Large intestine (tissue), 3 donors: ENCODE measurements at regions not wholly inside any gene's neighbourhood (a gene's known extent, or its start where the extent isn't known, plus 50 kb on each side); places are given as distances from the start of the nearest gene placed in this dataset.

Experiments used
- DNase-seq, 2 donors: peaks; one replicate each; pipeline versions ENCODE4 v3.0.0 to v3.0.0-alpha.2; 2013
- H3K27ac ChIP-seq: one replicate; pipeline ENCODE4 v1.5.1; 2013; ENCODE audit warnings: low read length
- H3K27me3 ChIP-seq: 2 replicates; pipeline ENCODE4 v1.6.1; 2013; ENCODE audit warnings: low read length; ENCODE audit not compliant: control insufficient read depth, insufficient read depth
- H3K36me3 ChIP-seq: 2 replicates; pipeline ENCODE4 v1.6.1; 2013; ENCODE audit warnings: low read length; ENCODE audit not compliant: control insufficient read depth, insufficient read depth
- H3K4me1 ChIP-seq: one replicate; pipeline ENCODE4 v1.6.1; 2013; ENCODE audit warnings: low read length; ENCODE audit not compliant: control insufficient read depth, insufficient read depth
- H3K4me3 ChIP-seq: one replicate; pipeline ENCODE4 v1.5.1; 2013; ENCODE audit warnings: low read length
- H3K9me3 ChIP-seq: one replicate; pipeline ENCODE4 v1.6.1; 2013; ENCODE audit warnings: mild to moderate bottlenecking, low read depth, low read length, moderate library complexity; ENCODE audit not compliant: control insufficient read depth
- WGBS: methylation state at CpG from one replicate; pipeline ENCODE4 v1.1.5; 2013; ENCODE audit warnings: low lambda C conversion rate; ENCODE audit not compliant: insufficient coverage; 5-methylcytosine and 5-hydroxymethylcytosine counted together

DNA sequence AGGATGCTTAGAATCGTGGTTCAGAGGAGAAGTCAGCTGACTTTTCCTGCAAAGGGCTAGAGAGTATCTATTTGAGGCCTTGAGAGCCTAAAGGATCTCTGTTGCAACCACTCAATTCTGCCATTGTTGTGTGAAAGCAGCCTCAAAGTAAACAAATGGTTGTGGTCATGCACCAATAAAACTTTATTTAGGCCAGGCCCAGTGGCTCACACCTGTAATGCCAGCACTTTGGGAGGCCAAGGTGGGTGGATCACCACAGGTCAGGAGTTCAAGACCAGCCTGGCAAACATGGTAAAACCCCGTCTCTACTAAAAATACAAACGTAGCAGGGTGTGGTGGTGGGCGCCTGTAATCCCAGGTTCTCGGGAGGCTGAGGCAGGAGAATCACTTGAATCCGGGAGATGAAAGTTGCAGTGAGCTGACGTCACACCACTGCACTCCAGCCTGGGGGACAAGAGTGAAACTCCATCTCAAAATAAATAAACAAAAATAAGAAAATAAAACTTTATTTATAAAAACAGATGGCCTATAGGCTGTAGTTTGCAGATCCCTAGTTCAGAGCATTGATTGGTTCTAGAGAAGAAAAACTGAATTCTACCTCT, 135.9 kb upstream of the KLF4 start:
- H3K27me3 ChIP-seq = no peaks in the 10 kb centered on the region

DNA sequence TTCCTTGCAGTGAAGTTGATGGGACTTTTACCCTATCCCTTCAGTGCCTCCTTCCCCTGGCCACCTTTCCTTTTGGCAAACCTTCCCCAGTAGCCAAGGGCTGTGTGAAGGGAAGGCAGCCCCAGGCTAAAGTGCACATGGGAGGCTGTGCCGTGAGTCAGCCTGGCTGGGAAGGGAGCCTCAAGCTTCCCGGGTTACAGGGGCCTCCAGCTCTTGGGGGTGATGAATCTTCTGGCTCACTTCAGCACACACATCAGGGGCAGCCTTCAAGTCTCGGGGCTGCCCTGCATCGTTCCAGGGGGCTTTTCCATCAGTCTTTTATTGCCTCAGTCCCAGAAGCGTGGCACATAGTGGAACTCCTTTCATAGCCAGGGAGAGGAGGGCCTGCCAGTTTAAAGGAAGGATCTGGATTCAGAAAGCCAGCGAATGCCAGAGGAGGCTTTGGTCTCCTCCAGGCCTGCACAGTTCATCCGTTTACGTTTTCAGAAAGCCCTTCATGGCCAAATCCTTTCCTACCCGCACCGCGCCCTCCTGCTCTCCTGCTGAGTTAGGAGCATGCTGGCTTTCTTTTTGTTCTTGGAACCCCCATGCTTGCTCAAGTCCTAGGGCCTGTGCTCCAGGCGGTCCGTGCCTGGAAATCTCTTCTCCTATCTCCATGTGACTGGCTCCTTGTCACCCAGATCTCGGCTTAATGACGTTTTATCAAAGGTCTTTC, 134.8 kb upstream of the KLF4 start:
- WGBS = no CpG with 5 or more reads among the region's 15 CpGs
- no peak overlapping the region for H3K4me3 ChIP-seq
- H3K27me3 ChIP-seq = no peaks in the 10 kb centered on the region
- peaks cover 15% of the 10 kb centered on the region for H3K4me1 ChIP-seq
- no peak overlapping the region for H3K27ac ChIP-seq
- no peaks in the 10 kb centered on the region for H3K36me3 ChIP-seq
- DNase-seq = no peak
- peaks cover 6% of the 10 kb centered on the region for H3K9me3 ChIP-seq

More for the DNA sequence above, 135.9 kb upstream of the KLF4 start:
- no peak for DNase-seq
- Histone ChIP-seq H3K4me1 (peaks cover 10% of the 10 kb centered on the region), H3K4me3 (no peak overlapping the region), H3K27ac (no peak overlapping the region), H3K36me3 (no peaks in the 10 kb centered on the region), H3K9me3 (peaks cover 6% of the 10 kb centered on the region)
- 100% methylated on average over 1 of the region's 7 CpGs for WGBS

DNA sequence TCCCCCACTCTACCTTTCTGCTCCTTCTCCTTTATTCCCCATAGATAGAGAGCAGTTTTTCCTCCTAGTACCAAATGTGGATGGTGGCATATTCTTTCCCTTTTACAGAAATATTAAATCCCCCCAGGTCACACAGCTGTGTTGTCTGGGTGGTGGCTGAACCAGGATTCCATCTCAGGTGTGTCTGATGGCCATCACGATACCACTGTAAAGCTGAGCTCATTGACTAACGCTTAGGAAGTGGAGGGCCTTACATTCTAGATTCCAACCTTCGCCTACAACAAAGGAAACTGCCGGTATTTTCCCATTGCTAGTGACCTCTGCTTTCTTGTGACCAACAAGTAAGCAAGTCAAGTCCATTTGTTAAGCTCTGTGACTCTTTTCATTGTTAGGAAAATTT, 131.9 kb upstream of the KLF4 start:
- DNase-seq = no peak
- Histone ChIP-seq H3K27ac (peak overlapping the region; percentile 24), H3K9me3 (peaks cover 6% of the 10 kb centered on the region), H3K4me1 (peaks cover 19% of the 10 kb centered on the region), H3K36me3 (no peaks in the 10 kb centered on the region), H3K4me3 (no peak overlapping the region), H3K27me3 (no peaks in the 10 kb centered on the region)
- WGBS = no CpG with 5 or more reads among the region's 4 CpGs

DNA sequence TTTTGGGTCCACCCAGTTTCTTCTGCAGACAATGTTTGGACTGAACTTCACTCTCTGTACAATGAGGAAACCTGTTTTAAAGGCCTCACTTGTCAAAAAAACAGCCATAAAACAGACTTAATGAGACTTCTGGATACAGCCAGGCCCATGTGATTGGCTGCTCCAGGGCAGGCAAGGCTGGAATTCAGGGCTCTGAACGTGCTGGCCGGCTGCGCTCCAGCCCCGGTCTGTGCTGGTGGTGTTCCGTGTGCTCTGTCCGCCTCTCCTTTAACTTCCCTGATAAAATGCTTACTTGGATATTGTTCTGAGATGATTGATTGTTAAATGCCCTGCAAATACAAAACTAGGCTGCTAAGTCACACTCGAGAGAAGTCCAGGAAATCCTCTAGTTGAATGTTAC, 131.2 kb upstream of the KLF4 start:
- Histone ChIP-seq H3K4me3 (no peak overlapping the region), H3K4me1 (peaks cover 25% of the 10 kb centered on the region), H3K27me3 (no peaks in the 10 kb centered on the region), H3K9me3 (peaks cover 6% of the 10 kb centered on the region), H3K36me3 (no peaks in the 10 kb centered on the region), H3K27ac (peak overlapping the region; percentile 24)
- peak in 1 of 2 donors; percentile 68 for DNase-seq
- no CpG with 5 or more reads among the region's 7 CpGs for WGBS

DNA sequence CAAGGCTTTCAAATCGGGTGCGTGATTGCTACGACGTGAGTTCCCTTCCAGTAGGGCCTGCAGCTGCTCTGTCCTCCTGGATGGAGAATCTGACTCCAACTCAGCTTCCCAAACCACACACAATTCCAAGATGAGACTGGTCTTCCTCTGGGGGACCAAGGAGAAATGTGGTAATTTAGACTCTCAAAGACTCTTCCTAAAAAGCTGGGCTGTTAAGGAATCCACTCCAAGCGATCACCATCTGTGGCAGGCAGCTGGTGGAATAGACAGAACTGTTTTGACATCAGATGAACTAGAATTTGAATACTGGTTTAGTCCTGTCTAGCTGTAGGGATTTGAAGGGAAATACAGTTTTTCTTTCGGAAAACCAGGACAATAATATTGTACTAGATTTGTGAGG, 130.7 kb upstream of the KLF4 start:
- H3K36me3 ChIP-seq = no peaks in the 10 kb centered on the region
- peaks cover 6% of the 10 kb centered on the region for H3K9me3 ChIP-seq
- H3K4me3 ChIP-seq = no peak overlapping the region
- no peaks in the 10 kb centered on the region for H3K27me3 ChIP-seq
- peaks cover 31% of the 10 kb centered on the region for H3K4me1 ChIP-seq
- 100% methylated on average over 1 of the region's 6 CpGs for WGBS
- no peak for DNase-seq
- peak overlapping the region; percentile 24 for H3K27ac ChIP-seq

DNA sequence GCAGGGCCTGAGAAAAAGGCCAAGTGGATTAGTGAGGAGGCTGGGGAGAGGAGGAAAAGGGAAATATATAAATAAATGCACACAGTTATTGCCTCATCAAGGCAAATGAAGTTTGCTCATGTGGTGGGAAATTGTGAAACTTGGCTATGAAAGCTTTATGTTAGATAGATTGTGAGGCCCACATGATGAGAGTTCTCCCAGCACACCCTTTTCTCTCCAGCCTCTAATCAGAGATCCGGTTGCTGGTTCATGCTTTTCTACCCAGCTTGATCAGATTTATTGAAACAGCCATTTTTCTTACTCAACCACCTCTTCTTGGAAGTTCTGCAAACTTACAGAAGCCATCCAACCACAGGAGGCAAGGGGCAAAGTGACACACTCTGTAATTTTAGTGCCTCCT, 125.8 kb upstream of the KLF4 start:
- WGBS = no CpG with 5 or more reads among the region's 1 CpG
- no peak overlapping the region for H3K4me3 ChIP-seq
- no peaks in the 10 kb centered on the region for H3K27me3 ChIP-seq
- no peaks in the 10 kb centered on the region for H3K36me3 ChIP-seq
- peak overlapping the region; percentile 89 for H3K27ac ChIP-seq
- H3K9me3 ChIP-seq = no peaks in the 10 kb centered on the region
- peak; percentile 78 to 91 for DNase-seq
- H3K4me1 ChIP-seq = peaks cover 41% of the 10 kb centered on the region

DNA sequence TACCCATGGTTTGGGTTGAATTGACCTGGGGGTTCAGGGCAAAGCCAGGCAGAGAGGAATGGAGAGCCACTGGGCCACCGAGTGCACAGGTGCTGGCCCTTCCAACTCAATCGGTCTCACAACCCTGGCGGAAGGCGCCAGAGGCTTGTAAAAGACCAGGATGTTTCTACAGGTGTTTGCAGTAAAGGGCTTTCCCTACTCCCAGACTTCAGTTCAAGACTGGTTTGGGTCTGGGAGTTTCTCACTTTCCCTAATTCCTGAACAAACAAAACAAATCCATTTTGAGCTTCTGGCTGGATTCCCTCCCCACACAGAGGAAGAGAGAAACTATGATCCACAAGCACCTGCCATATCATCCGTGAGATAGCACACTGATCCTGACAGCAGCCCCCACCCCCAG, 125.2 kb upstream of the KLF4 start:
- Histone ChIP-seq H3K9me3 (no peaks in the 10 kb centered on the region), H3K4me3 (no peak overlapping the region), H3K36me3 (no peaks in the 10 kb centered on the region), H3K27me3 (no peaks in the 10 kb centered on the region), H3K27ac (peak overlapping the region; percentile 89), H3K4me1 (peaks cover 37% of the 10 kb centered on the region)
- DNase-seq = no peak
- whole genome bisulfite sequencing = no CpG with 5 or more reads among the region's 5 CpGs

DNA sequence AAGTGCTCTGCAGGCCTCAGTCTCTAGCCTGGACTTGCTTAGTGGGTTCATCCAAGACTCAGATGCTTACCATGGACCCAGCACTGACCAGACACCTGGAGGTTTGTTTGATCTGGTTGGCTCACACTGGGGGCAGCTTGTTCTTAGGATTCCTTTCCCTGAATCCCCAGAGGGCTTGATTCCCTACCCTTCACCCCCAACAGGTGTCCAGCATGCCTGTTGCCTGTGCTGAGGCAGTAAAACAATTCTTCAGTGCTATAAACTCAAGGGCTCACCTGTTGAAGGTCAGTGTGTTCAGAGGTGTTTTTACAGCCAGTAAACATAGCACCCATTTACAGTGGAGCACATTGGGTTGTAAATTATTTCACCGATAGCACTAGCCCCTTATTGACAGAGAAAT, 123.8 kb upstream of the KLF4 start:
- Histone ChIP-seq H3K27ac (peak overlapping the region; percentile 89), H3K4me3 (no peak overlapping the region), H3K36me3 (no peaks in the 10 kb centered on the region), H3K27me3 (no peaks in the 10 kb centered on the region), H3K9me3 (no peaks in the 10 kb centered on the region), H3K4me1 (peaks cover 37% of the 10 kb centered on the region)
- peak; percentile 60 to 83 for DNase-seq
- no CpG with 5 or more reads among the region's 1 CpG for WGBS

DNA sequence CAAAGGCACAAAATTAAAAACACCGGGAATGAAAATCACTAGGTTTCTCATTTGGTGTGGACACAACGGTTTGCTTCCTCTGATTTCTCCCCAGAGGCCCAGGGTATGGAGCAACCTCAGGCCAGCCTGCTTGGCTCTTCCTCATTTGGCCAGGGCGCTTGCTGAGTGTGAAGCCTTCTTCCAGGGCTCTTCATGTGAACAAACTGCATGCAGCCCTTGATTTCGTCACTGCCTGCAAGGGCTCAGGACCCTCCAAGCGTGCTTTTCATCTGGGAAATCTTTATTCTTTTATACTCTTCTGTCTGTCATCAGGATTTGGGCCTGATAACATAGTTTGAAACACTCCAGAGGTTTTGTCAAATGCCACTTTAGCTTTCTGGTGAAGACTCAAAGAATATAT, 122.6 kb upstream of the KLF4 start:
- no peak for DNase-seq
- no peaks in the 10 kb centered on the region for H3K9me3 ChIP-seq
- peaks cover 37% of the 10 kb centered on the region for H3K4me1 ChIP-seq
- no peak overlapping the region for H3K27ac ChIP-seq
- 80% methylated on average over 1 of the region's 5 CpGs for WGBS
- H3K27me3 ChIP-seq = no peaks in the 10 kb centered on the region
- no peak overlapping the region for H3K4me3 ChIP-seq
- H3K36me3 ChIP-seq = no peaks in the 10 kb centered on the region

DNA sequence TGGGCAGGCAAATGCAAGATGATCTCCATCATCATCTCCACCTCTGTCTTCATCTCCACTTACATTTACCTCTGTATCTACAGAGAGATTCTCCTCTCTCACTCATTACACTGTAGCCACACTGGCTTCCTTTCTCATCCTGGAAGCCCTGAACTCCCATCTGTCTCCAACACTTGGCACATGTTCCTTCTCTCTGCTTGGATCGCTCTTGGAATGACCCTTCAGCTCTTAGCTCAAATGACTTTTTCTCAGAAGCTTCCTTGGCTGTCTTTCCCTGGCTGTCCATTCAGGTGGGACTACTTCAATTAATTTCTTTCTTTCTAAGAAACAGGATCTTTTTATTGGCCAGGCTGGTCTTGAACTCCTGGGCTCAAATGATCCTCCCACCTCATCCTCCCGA, 120.0 kb upstream of the KLF4 start:
- H3K36me3 ChIP-seq = no peaks in the 10 kb centered on the region
- H3K4me3 ChIP-seq = no peak overlapping the region
- 100% methylated on average over 1 of the region's 2 CpGs for WGBS
- H3K27me3 ChIP-seq = no peaks in the 10 kb centered on the region
- no peak overlapping the region for H3K27ac ChIP-seq
- no peaks in the 10 kb centered on the region for H3K9me3 ChIP-seq
- H3K4me1 ChIP-seq = peaks cover 29% of the 10 kb centered on the region
- no peak for DNase-seq
